Mammary epithelial cell (primary cell): ENCODE measurements at regions not wholly inside any gene's neighbourhood (a gene's known extent, or its start where the extent isn't known, plus 50 kb on each side); places are given as distances from the start of the nearest gene placed in this dataset.

Source experiments
- CTCF ChIP-seq, 2 donors: IDR thresholded peaks in 1 of 2; conservative IDR thresholded peaks in 1 of 2; 2 replicates each; pipeline ENCODE4 v1.5.1; 2011 to 2012; ENCODE audit warnings: inconsistent platforms in 2 of 2, low read length in 2 of 2, mild to moderate bottlenecking in 2 of 2, control low read depth in 1 of 2, low read depth in 1 of 2; ENCODE audit not compliant: insufficient read depth in 1 of 2; ENCODE audit errors: extremely low read depth in 1 of 2
- EZH2 ChIP-seq: IDR thresholded peaks from 2 replicates; pipeline ENCODE4 v1.6.1; 2012; ENCODE audit warnings: low read length, inconsistent platforms, borderline replicate concordance

- TF ChIP-seq CTCF (conservative IDR thresholded peaks at IDR 0.05 in 1 of 2, IDR thresholded peaks at IDR 0.05 in 1 of 2; ENCODE audit: extremely low read depth in 1 of 2, insufficient read depth in 1 of 2, low read depth in 1 of 2, low read length in 2 of 2): no peak
- TF ChIP-seq EZH2: no peak
Measured at GRCh38 chr5:159426694-159427093, 96.4 kb upstream of the IL12B start.
